ENCODE measurements at regions not wholly inside any gene's neighbourhood (a gene's known extent, or its start where the extent isn't known, plus 50 kb on each side); places are given as distances from the start of the nearest gene placed in this dataset.

DNA sequence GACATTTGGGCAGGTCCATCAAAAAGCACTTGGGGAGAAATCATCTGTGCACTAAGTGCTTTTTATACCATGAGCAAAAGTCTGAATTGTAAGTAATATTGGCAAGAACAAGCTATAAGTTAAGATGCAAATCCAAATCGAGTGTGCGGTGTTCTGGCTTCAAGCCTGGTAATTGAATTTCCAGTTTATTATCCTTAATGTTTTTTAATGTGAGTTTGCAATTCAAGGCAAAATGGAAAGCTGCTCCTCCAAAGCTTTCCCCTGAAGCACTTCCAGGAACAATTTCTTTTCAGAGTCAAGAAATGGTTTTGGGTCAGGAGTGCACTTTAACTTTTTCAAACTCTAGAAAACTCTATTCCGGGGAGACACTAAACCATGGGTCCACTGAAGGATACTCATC lies 445.7 kb downstream of the TOX3 start:
- no peak for DNase-seq

DNA sequence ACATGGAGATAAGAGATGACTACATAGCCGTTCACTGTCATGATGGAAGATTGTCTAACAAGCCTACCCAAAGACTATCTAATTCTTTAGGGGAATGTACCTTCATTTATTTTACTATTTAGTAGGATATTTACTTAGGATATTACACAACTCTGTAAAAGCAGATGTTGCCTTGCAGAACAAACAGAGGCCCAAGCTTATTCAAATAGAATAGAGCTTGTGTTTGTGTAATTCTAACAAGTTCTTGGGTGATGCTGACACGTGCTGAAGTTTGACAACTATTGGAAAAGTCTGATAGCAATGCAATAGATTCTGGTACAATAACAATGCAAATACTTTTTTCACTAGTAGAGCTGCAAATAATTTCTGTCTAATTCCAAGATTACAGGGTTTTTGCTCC lies 447.6 kb downstream of the TOX3 start:
- DNase-seq = no peak

DNA sequence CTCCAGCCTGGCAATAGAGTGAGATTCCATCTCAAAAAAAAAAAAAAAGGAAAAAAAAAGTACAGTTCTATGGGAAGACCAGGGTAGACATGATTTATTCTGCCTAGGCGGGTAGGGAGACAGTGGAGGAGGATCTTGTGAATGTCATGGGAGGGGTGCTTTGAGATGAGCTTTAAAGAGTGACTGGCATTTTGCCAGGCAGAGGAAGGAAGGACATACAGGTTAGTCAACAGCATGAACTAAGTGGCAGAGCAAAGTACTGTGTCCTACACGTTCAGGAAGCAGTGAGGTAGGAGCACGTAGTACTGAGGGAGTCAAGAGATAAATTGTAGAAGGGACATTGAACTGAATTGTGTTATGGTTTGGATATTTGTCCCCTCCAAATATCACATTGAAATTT lies 451.5 kb downstream of the TOX3 start:
- DNase-seq = no peak

DNA sequence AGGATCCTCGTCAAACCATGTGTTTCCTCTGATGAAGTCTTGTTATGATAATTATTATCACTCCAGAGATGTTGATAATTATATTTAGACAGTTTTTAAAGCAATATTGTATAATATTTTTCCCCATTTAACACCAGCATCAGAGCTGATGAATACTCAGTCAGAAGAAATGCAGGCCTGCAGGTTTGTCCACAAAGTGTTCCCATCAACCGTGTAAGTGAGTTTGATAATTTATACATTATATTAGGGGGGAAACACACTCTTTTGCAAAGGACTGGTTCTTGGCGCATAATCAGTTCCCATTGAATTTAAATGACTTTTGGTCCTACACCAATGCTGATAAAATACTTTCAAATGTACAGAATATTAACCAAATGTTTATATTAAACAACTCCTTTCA lies 454.8 kb downstream of the TOX3 start:
- no peak for DNase-seq

DNA sequence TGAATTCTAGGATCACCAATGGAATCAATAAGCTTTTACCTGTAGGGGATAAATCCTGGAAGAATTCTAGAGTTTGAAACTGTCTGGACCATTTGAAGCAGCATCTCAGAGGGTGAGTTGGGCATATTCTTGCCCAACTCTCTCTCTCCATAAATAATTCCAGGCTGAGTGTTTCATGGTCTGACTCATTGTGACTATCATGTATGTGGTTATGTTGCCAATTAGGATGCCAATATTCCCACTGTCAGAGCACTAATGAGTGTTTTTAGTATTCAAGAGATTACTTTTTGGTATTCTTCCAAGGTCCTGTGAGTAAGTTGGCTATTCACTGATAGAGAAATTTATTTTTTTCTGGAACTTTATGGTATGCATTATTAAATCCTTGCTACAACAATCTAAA lies 456.9 kb downstream of the TOX3 start:
- DNase-seq = peak; percentile 23 to 75

DNA sequence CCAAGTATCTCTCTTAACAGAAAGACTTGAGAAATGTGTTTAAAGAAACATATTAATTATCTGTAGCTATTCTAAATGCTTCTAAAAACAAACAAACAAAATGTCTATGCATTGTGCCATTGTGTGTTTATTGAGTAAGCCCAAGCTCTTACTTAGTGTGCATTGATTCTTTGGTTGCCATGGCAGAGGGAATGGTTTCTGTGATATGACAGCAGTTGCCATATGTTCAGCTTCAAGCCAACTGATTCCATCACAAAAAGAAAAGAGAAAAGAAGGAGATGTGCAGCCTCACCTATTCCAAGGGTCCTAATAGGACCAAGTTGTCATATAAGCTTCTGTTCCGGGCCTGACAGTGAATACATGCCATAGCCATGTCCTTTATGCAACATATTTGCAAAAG lies 457.5 kb downstream of the TOX3 start:
- DNase-seq = no peak

DNA sequence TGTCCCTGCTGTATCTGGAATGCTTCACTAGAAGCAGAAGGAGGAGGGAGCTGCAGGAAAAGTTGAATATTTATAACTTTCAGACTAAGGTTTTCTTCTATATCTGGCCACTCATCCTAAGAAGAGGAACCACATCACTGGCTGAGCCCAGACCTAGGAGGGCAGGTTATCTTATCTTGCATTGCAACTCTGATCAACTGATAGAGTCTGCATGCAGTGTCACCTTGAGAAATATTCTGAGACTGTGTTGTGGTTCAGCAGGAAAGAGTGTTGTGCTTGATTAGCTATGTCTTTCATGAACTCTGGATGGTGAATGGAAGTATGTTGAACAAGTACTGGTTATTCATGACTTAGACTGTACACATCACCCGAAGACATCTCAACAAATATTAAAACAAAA lies 460.0 kb downstream of the TOX3 start:
- no peak for DNase-seq

DNA sequence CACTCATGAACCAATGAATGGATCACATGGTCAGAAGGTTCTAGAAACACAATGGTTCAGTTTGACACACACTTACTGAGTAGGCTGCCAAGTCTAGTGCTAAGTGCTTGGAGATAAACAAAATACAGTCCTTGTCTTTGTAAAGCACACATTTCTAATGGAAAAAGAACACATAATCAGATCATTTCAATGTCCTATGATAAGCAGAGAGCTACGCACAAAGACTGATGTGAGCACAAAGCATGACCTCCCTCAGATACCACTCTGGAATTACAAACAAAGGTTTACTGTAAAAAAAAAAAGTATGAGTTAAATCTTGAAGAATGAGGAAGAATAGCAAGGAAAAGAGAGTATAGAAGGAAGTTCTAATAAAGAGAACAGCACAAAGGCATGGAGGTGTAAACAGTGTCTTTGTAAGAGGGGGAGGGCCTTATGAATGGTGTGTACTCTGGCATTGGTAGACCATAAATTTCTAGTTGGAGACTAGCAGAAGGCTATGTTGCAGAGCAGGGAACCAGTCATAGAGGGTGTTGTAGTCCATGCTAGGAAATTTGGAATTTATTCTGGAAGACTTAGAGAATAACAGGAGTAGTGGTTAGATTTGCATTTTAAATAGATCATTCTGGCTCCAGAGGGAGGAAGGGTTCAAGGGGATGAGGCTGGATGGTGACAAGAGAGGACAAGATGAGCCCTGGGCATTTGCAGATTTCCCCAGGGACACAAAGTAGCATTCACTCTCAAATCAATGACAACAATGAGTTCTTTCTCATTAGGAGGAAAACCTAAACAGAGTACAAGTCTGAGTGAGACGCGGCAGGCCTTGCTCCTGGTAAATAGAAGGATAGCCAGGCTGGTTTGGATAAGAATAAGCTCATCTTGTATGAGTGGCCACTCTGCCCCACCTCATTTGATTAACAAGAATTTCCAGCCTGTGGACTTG lies 468.0 kb downstream of the TOX3 start:
- no peak for DNase-seq

DNA sequence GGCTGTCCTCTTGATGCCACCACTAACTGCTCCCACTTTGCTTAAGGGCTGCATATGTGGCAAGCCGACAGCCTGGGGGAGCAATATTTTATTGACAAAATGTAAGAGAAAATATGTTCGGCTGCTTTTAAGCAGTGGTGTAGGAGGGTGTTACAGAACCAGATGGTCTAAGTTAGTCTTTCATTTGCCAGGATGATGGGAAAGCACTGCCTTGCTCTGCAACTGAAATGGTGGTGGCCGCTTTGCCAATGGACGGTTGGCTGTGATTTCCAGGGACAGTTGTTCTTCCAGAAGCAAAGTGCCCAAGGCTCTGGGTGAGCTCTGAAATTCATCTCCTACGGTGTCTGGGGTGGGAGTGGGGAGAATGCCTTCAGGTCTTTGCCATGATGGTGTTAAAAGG lies 469.3 kb downstream of the TOX3 start:
- peak in 1 of 2 experiments; percentile 8 for DNase-seq

DNA sequence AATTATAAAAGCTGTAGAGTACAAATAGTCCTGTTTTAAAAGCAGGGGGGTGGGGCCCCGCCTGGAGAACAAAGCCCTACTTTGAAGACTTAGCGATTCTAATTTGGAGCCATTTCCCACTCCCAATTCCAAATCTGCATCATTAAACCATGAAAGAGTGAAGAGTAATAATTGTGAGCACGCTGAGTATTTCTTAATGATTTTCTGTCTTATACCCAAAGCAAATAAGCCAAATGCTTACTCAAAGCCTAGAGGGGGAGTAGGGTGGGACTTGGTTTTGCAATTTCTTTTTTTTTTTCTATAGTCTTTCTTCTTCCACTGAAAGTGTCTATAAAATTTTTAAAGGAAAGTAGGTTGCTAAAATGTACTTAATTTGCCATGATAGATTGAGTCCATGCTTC lies 470.1 kb downstream of the TOX3 start:
- DNase-seq = no peak

DNA sequence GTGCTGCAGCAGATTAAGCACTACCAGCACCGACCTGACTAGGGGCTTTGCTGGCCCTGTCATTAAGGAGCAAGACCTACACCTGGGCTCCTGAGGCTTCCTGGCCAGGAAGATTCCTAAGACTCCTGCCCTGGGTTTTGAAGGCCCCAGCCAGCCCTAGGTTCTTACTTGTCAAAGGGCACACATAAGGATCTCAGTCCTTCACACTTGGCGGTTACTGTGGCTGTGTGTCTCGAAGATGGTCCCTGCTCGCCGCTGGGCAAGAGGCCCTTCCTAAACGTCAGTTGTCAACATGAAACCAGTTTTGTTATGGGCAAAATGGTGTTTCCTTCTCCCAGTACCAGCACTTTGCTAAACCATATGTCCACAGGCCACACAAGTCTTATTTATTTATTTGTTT lies 470.6 kb downstream of the TOX3 start:
- DNase-seq = no peak

DNA sequence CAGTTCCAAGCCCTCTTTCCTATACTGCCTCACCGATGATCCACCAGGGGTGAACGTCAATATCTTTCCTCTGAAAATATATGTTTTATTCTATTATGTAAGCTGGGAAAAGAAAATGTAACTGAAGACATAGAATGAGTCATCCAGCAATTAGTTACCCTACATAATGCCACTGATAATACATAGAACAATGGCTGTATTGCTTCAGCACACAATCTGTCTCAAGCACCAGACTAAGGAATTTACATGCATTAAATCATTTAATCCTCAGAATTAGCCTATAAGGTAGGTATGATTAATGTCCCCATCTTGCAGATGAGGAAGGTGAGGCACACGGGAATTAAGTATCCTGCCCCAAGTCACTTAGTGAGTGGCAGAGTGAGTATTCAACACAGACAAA lies 472.8 kb downstream of the TOX3 start:
- no peak for DNase-seq

DNA sequence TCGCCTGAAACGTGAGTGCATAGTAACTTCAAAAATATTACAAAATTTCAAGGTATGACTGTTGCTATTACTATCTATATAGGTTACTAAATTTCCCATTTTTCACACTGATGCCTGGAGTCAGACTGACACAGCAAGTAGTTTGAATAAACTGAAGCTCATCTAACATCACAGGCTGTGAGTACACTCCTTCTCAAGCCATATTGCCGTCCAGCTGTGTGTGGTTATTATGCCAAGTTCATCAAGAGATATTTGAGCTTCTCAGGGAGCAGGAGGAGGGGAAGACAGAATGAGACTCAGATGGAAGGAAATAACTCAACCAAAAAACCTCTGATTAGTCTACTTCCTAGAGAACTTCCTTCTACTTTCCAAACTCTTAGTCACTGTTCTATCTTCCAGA lies 473.9 kb downstream of the TOX3 start:
- peak; percentile 3 to 71 for DNase-seq

DNA sequence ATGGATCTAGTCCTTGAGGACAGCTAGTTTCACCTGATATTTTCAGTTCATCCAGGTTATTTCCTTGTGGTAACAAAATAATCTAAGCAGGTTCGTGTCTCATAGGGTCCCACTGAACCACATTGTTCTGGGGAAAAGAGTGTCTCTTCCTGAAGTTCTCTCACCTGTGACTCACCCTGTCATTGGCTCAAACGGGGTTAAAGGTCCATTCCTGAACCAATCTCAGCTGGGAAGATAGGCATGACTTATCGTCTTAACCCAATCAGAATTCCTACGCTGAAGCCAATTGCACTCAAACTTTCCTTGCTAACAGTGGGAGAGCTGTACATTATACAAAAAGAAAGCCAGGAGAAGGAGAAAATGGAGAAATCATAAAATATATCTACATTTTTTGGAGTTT lies 475.8 kb downstream of the TOX3 start:
- DNase-seq = no peak

DNA sequence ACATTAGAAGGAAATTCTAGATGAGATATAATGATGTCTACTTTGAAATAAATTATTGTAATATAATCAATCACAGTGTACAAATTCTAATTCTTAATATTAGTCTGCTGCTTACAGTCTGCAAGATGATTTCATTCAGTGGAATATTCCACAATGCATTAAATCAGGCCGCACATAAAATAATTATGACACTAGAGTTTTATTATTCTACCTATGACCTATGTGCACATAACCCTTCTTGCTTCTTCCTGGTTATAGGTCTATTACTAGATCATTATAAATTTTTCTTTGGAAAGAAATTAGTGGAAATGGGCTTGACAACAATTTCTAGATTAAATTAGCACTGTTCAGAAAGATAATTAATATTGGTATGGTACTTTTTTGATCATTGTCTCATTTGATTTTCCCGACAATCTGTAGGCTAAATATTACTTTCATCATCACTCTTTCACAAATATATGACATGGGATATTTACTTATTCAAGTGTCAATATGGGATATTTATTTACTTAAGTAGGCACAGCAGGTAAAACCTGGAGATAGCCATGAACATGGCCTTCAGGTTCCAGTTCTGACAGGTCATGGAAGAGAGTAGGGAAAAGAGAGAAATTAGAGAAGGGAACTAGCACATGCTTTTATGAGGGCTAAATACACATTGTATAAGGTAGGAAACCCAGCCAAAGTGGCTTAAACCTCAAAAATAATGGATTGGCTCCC lies 476.4 kb downstream of the TOX3 start:
- DNase-seq = no peak

DNA sequence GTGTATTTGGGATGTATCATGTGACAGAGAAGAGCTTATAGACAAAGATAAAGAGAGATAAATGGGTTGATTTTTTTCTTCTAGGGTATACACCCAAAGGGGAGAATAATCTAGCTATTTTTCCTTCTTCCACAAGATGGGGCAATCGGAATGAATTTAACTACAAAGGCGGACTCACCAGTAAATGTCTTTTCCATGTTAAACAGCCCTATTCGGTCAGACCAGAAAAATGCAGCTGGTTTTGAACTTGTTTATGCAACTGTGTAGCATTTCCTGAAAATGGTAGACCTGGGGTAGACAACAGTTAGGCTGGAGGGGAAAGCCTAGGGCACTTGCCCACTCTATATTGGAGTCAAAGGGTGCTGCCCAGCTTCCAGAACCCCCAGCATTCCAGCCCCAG lies 477.1 kb downstream of the TOX3 start:
- peak; percentile 30 to 60 for DNase-seq

DNA sequence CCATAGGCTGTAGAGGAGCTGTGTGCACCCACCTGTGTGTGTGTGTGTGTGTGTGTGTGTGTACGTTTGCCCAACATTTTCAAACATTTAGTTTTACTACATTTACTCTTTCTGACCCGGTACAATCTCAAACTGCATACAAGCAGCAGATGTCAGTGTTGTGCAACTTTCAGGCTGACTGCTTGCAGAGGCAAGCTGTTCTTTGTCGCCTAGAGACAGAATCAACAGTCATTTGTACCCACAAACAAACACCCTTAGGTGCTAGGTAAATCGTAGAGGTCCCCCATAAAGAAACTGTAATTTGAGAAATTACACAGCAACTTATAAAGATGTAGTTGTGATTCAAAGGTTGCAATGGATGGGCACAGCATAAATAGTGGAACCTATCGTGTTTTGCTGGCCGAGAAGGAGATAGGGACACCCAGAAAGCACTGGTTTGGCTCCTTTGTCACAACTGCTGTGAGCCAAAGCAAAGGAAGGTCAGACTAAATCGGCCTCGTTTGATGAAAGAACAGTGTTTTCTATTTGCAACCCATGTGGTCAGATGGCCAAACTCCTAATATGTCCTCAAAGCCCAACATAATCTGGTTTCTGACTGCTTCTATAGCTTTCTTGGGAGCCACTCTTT lies 478.4 kb downstream of the TOX3 start:
- DNase-seq = peak in 1 of 2 experiments; percentile 38

DNA sequence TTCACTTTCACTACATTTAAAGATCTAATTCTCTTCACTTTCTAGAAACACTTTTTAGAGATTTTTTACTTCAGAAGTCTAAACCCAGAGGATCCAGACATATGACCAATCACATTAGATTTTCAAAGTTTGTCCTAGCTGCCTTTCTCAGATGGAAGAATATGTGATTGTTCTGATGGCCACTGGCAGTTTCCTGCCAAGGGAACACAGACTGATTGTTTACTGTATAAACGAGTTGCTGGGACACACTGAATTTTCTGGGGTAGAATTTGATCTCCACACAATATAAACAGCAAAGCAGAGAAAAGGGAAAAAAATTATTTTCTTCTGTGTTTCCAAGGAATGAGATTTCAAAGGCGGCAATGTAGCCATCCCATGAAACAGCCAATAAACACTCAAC lies 480.0 kb downstream of the TOX3 start:
- no peak for DNase-seq

DNA sequence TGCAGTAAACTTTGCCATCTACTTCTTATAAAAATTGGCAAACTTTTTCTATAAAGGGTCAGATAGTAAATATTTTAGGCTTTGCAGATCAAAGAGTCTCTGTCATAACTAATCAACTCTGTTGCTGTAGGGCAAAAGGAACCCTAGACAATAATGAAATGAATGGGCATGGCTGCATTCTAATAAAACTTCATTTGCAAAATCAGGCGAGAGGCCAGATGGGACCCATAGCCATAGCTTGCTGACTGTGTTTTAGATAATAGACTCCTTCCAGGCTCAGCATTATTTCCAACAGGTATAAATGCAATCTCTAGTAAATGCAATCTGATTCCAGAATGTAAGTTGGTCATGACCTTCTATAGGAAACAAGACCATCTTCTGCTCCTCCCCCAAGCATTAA lies 490.7 kb downstream of the TOX3 start:
- DNase-seq = no peak

DNA sequence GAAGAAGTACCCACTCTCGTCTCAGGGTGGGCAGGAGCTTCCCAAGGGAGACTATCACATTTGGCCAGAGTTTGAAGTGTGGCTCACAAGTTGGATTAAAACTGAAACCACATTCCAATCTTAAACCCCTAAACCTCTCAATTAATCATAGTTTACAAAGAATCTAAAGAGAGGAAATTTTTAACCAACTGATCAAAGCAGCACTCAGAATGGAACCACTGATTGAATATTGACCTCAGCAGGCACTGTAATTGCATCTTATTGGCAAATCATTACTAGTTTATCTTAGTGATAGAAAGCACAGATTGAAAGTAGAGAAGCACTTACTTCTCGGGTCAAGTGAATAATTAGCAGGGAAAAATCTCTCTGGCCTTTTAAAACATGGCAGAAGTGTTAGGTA lies 491.6 kb downstream of the TOX3 start:
- DNase-seq = no peak

DNA sequence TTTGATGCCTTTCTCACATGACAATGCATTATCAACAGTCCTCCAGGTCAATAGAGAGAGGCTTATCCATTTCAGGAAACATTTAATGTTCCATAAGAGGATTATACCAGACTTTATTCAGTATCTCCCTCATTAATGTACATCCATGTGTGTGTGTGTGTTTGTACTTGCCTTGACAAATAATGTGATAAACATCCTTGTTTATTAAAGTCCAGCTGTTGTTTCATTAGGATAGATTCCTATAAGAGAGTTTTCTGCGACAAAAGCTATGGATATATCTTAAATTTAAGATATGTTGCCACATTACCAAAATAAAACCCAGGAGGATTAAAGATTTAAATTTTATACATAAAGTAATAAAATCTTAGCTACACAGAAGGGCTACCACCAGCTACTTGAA lies 492.6 kb downstream of the TOX3 start:
- DNase-seq = no peak

DNA sequence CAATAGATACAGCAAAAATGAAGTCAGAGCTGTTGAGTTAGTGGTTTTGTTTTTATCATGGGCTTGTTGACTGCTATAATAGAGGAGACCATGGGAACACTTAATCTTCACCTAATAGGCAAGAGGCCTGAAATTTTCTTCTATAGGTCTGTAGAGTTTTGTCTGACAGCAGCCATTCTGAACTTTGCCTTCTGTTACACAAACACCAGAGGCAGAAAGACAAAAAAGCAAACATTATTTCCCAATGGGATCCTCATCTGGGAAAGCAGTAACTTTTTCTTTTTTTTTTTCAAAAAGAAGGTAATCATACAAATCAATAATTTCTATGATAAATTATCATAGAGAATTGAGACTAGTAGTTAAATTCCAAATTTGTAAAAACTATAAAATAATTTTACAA lies 494.1 kb downstream of the TOX3 start:
- DNase-seq = no peak

DNA sequence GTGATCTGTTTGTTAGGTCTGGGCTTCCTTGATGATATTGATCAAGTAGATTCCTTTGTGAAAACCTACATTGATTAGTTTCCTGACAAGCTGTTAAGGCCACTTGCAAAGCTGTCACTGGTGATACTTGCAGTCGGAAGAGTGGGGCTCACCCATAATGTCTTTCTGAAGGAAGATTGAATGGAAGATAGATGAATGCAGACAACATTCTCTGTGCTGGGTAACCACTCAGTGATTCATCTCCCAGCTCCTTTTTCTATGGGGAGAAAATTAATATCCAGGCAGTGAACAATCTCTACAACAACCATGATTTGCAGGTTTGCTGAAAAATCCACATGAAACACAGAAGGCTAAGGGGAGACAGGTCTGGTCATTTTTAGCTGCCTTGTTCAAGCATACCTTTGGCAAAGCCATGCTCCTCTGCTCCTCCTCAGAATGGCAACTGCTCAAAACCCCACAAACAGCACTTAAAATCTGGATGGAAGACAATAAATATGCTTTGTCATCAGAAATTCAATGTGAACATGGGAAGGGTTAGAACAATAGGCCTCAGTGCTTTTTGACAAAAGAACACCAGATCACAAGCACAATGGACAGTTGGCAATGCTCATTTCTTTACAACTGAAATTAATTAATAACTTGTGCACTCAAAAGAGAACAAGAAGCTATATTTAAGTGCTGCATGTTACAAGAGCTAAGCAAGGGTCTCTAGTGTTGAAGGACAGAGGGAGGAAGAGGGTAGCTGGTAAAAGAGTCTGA lies 495.4 kb downstream of the TOX3 start:
- DNase-seq = no peak
